A549 (cell line): ENCODE measurements at regions not wholly inside any gene's neighbourhood (a gene's known extent, or its start where the extent isn't known, plus 50 kb on each side); places are given as distances from the start of the nearest gene placed in this dataset.

ENCODE experiments used
- ATAC-seq, 2 experiments: fragments of 200-7000 bp in 1 of 2; fragments of >200 bp in 1 of 2; cut with Nextera tagmentation in 1 of 2; cut with Tn5 transposase in 1 of 2; 3 replicates each; pipeline versions ENCODE4 v1.8.0 to v1.9.1; 2018 to 2020; ENCODE audit warnings: mild to moderate bottlenecking in 1 of 2, moderate library complexity in 1 of 2
- CTCF ChIA-PET: fragments of 300-600 bp; sonication (Branson Sonifier 250); formaldehyde crosslinking; extraction: SDS; loops from one replicate; lab custom pipeline; 2021; ENCODE audit warnings: antibody characterized with exemption, inconsistent platforms; lab: Yijun Ruan, JAX
- POLR2A ChIA-PET: fragments of 350-600 bp; formaldehyde crosslinking; extraction: SDS; loops from one replicate; lab custom pipeline; 2021; ENCODE audit warnings: antibody characterized with exemption, inconsistent platforms; lab: Yijun Ruan, JAX
- DNase-seq, 2 experiments: peaks; one replicate each; pipeline versions ENCODE4 v3.0.0 to v3.0.0-alpha.2; 2011 to 2016; ENCODE audit warnings: low read depth in 1 of 2, low spot score in 1 of 2
- FAIRE-seq: peaks from 2 replicates; lab custom pipeline; 2011; peaks lifted over from hg19 to GRCh38; lab: Jason Lieb, UNC
- H3K27ac ChIP-seq, 2 experiments: fragments of >200 bp; sonication (Bioruptor Twin); formaldehyde crosslinking; 3 replicates each; pipeline ENCODE4 v1.5.1; 2016 to 2017
- H3K4me1 ChIP-seq: fragments of >200 bp; sonication (Bioruptor Twin); formaldehyde crosslinking; 3 replicates; pipeline ENCODE4 v1.6.1; 2016
- H3K4me2 ChIP-seq: fragments of >200 bp; sonication (Bioruptor Twin); formaldehyde crosslinking; 3 replicates; pipeline ENCODE4 v1.6.1; 2016
- H3K4me3 ChIP-seq: fragments of >200 bp; sonication (Bioruptor Twin); formaldehyde crosslinking; 3 replicates; pipeline ENCODE4 v1.5.1; 2016
- H3K9me3 ChIP-seq: fragments of >200 bp; sonication (Bioruptor Twin); formaldehyde crosslinking; 3 replicates; pipeline ENCODE4 v1.6.1; 2016
- BHLHE40 ChIP-seq: IDR thresholded peaks from 2 replicates; pipeline ENCODE4 v1.6.1; 2012; ENCODE audit warnings: low read depth, low read length, inconsistent platforms
- CBX8 ChIP-seq: fragments of 200-600 bp; sonication (generic); IDR thresholded peaks from 2 replicates; pipeline ENCODE4 v1.6.1; 2016
- CHD2 ChIP-seq: fragments of 150-350 bp; IDR thresholded peaks from 2 replicates; pipeline ENCODE4 v1.6.1; 2014; ENCODE audit warnings: low read length; ENCODE audit not compliant: partially characterized antibody
- CTCF ChIP-seq: fragments of >200 bp; sonication (Bioruptor Twin); formaldehyde crosslinking; IDR thresholded peaks from 3 replicates; pipeline ENCODE4 v1.5.1; 2016
- EP300 ChIP-seq, 2 experiments: fragments of >200 bp; sonication (Bioruptor Twin); formaldehyde crosslinking; IDR thresholded peaks; 2 replicates in 1 of 2; 3 replicates in 1 of 2; pipeline ENCODE4 v1.6.1; 2016 to 2017
- ESRRA ChIP-seq: fragments of 150-350 bp; IDR thresholded peaks from 2 replicates; pipeline ENCODE4 v1.6.1; 2014; ENCODE audit warnings: mild to moderate bottlenecking, low read length, borderline replicate concordance
- FOSB ChIP-seq: fragments of 250-450 bp; sonication (Bioruptor Pico); IDR thresholded peaks from 2 replicates; pipeline ENCODE4 v1.5.0; 2020; ENCODE audit warnings: mild to moderate bottlenecking, moderate library complexity
- HDAC2 ChIP-seq: fragments of 200-600 bp; sonication (generic); IDR thresholded peaks from 2 replicates; pipeline ENCODE4 v1.6.1; 2016
- HOXA7 ChIP-seq: fragments of 250-450 bp; sonication (Bioruptor Pico); IDR thresholded peaks from 2 replicates; pipeline ENCODE4 v1.5.0; 2020; ENCODE audit warnings: mild to moderate bottlenecking, moderate library complexity
- KDM5A ChIP-seq: fragments of 200-600 bp; sonication (generic); IDR thresholded peaks from 2 replicates; pipeline ENCODE4 v1.6.1; 2016; ENCODE audit warnings: antibody characterized with exemption, mild to moderate bottlenecking
- MAZ ChIP-seq: fragments of 150-350 bp; IDR thresholded peaks from 2 replicates; pipeline ENCODE4 v1.6.1; 2014; ENCODE audit warnings: antibody characterized with exemption, low read depth, low read length, borderline replicate concordance
- NPAS2 ChIP-seq: fragments of 250-450 bp; sonication (Bioruptor Pico); IDR thresholded peaks from 2 replicates; pipeline ENCODE4 v1.8.0; 2022; ENCODE audit warnings: mild to moderate bottlenecking, moderate library complexity, borderline replicate concordance
- POLR2AphosphoS2 ChIP-seq: conservative IDR thresholded peaks from 2 replicates; pipeline ENCODE4 v1.6.1; 2012; ENCODE audit warnings: low read length, improper control_type of control experiment, inconsistent platforms
- RAD21 ChIP-seq, 2 experiments: fragments of >200 bp in 1 of 2; sonication (Bioruptor Twin) in 1 of 2; formaldehyde crosslinking in 1 of 2; IDR thresholded peaks in 1 of 2; conservative IDR thresholded peaks in 1 of 2; 2 replicates in 1 of 2; 3 replicates in 1 of 2; pipeline ENCODE4 v1.6.1; 2012 to 2018; ENCODE audit warnings: inconsistent platforms in 1 of 2
- RFX5 ChIP-seq: fragments of 450-650 bp; IDR thresholded peaks from 2 replicates; pipeline ENCODE4 v1.7.1; 2014; ENCODE audit warnings: antibody characterized with exemption, mild to moderate bottlenecking, moderate library complexity
- TFCP2L1 ChIP-seq: fragments of 250-450 bp; sonication (Bioruptor Pico); IDR thresholded peaks from 2 replicates; pipeline ENCODE4 v1.5.0; 2021; ENCODE audit warnings: mild to moderate bottlenecking
- TP53 ChIP-seq: fragments of 250-450 bp; sonication (Bioruptor Pico); IDR thresholded peaks from 2 replicates; pipeline ENCODE4 v1.5.0; 2021; ENCODE audit warnings: mild to moderate bottlenecking, moderate library complexity
- ZC3H11A ChIP-seq: fragments of 450-650 bp; IDR thresholded peaks from 2 replicates; pipeline ENCODE4 v1.6.1; 2014; ENCODE audit warnings: antibody characterized with exemption, mild to moderate bottlenecking
- WGBS: methylation state at CpG from one replicate; pipeline ENCODE4 v1.1.6; 2017; ENCODE audit errors: missing lambda C conversion rate; 5-methylcytosine and 5-hydroxymethylcytosine counted together
- TF ChIP-seq, protein P1 (sequence below): IDR thresholded peaks from 2 replicates; pipeline ENCODE4 v1.6.1; 2012; ENCODE audit warnings: low read depth, borderline replicate concordance
- TF ChIP-seq, protein P2 (sequence below): fragments of >200 bp; sonication (Bioruptor Twin); formaldehyde crosslinking; IDR thresholded peaks from 3 replicates; pipeline ENCODE4 v1.6.1; 2016
- TF ChIP-seq, protein P3 (sequence below): IDR thresholded peaks from 2 replicates; pipeline ENCODE4 v1.6.1; 2012
- TF ChIP-seq, protein P4 (sequence below): IDR thresholded peaks from 2 replicates; pipeline ENCODE4 v1.6.1; 2012
- TF ChIP-seq, protein P5 (sequence below): fragments of 250-450 bp; sonication (Bioruptor Pico); IDR thresholded peaks from 2 replicates; pipeline ENCODE4 v1.5.0; 2020; ENCODE audit warnings: low read depth, mild to moderate bottlenecking, moderate library complexity

GRCh38 chr21:41048623-41049022 is 119.3 kb upstream of the BACE2 start (continued):
- TF ChIP-seq, protein P1, sequence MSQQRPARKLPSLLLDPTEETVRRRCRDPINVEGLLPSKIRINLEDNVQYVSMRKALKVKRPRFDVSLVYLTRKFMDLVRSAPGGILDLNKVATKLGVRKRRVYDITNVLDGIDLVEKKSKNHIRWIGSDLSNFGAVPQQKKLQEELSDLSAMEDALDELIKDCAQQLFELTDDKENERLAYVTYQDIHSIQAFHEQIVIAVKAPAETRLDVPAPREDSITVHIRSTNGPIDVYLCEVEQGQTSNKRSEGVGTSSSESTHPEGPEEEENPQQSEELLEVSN, result no peak
- no peak for TF ChIP-seq CHD2
- no peak for TF ChIP-seq NPAS2 (CRISPR knock-in tag)

DNA sequence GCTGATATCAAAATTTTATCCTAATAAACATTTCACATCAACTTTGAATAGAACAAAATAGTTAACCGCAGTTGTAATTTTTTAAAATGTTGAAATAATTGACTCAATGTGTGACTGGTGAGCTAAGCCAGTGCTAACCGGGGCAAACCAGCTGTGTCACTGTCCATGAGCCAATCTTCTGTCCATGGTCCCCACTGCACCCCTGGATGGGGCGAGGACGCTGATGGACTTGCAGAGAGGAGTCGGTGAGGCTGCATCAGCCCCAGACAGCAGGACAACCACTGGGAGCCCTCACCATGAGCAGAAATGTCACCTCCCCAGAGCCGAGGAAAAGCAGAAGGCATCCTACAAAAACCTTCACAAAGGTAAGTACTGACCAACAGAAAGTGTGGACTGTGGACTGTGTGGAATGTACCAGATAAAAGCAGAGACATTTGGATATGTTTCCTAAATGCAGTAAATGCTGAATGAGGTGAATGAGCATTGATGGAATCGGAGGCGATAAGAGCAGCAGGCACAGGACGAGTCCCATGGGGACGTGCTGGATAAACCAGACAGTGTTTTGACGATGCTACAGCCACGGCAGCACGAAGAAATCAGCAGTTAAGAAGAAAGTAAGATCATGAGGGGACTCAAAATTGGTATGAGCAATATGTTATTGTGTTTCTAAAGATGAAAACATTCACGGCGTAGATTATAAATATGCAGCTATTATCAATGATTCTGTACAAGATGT is 115.0 kb upstream of the BACE2 start:
- Histone ChIP-seq H3K9me3 (no peaks in the 10 kb centered on the region), H3K27ac (no peak overlapping the region), H3K4me3 (no peak overlapping the region), H3K4me1 (no peaks in the 10 kb centered on the region), H3K4me2 (no peak overlapping the region)
- FAIRE-seq (no peak), ATAC-seq (no peak), DNase-seq (no peak)
- ChIA-PET POLR2A (no interaction called here), CTCF (no interaction called here)
- WGBS, result 22% methylated on average over 15 of the region's 15 CpGs
- TF ChIP-seq TP53 (CRISPR knock-in tag) (no peak), ZC3H11A (no peak), CTCF (no peak), BHLHE40 (no peak), POLR2AphosphoS2 (no peak)

DNA sequence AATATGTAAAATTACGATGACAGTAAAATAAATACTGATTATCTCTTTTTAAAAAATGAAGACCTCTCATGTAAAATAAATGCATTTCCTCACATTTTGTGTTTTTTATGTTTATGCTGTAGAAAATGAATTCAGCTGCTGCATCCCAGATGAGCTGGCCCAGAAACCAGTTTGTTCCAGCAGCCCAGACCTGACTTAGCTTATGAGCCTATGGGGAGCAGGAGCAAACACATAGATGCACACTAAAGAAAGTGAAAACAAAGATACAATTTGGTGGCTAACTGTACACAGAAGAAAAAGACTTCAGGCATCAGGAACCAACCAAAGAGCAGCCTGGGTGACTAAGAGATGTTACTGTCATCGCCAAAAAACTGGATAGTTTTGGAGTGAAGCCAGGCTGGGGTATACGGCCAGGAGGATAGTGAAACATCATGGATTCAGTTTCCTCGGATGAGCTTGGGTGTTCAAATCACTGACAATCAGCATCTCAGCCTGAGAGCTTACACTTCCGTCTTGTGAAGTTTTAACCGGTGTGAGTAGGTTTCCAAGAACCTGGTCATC is 113.9 kb upstream of the BACE2 start:
- CTCF ChIA-PET, result interaction anchor here (0.7 kb wide), 1 partner anchor 17 kb away, joined by 3 read pairs; no protein-coding TSS in a partner anchor
- 31% methylated on average over 6 of the region's 6 CpGs for WGBS
- ATAC-seq (no peak), FAIRE-seq (no peak), DNase-seq (no peak)
- H3K9me3 ChIP-seq, result no peaks in the 10 kb centered on the region
- no peak overlapping the region for H3K4me2 ChIP-seq
- H3K4me1 ChIP-seq, result no peaks in the 10 kb centered on the region
- POLR2A ChIA-PET, result no interaction called here
- H3K27ac ChIP-seq, result no peak overlapping the region
- H3K4me3 ChIP-seq, result no peak overlapping the region
- no peak for TF ChIP-seq EP300 (IDR thresholded peaks at IDR 0.05)
- TF ChIP-seq, protein P2, sequence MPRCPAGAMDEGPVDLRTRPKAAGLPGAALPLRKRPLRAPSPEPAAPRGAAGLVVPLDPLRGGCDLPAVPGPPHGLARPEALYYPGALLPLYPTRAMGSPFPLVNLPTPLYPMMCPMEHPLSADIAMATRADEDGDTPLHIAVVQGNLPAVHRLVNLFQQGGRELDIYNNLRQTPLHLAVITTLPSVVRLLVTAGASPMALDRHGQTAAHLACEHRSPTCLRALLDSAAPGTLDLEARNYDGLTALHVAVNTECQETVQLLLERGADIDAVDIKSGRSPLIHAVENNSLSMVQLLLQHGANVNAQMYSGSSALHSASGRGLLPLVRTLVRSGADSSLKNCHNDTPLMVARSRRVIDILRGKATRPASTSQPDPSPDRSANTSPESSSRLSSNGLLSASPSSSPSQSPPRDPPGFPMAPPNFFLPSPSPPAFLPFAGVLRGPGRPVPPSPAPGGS, result no peak

GRCh38 chr21:41055266-41055665 is 112.7 kb upstream of the BACE2 start:
- CTCF ChIA-PET, result interaction anchor here (0.6 kb wide), 1 partner anchor 13 kb away, joined by 3 read pairs; no protein-coding TSS in a partner anchor
- Histone ChIP-seq H3K4me2 (no peak overlapping the region), H3K9me3 (no peaks in the 10 kb centered on the region), H3K27ac (no peak overlapping the region), H3K4me1 (no peaks in the 10 kb centered on the region), H3K4me3 (no peak overlapping the region)
- POLR2A ChIA-PET, result no interaction called here
- DNase-seq (no peak), FAIRE-seq (no peak), ATAC-seq (no peak)
- TF ChIP-seq MAZ, result no peak
- TF ChIP-seq EP300 (IDR thresholded peaks at IDR 0.05), result no peak
- TF ChIP-seq HOXA7 (CRISPR knock-in tag), result no peak
- TF ChIP-seq ESRRA, result no peak
- no peak for TF ChIP-seq TFCP2L1 (CRISPR knock-in tag)
- TF ChIP-seq, protein P2, result no peak
- TF ChIP-seq RAD21 (conservative IDR thresholded peaks at IDR 0.05 in 1 of 2, IDR thresholded peaks at IDR 0.05 in 1 of 2), result no peak
- TF ChIP-seq, protein P3, sequence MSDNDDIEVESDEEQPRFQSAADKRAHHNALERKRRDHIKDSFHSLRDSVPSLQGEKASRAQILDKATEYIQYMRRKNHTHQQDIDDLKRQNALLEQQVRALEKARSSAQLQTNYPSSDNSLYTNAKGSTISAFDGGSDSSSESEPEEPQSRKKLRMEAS, result no peak
- TF ChIP-seq FOSB (CRISPR knock-in tag), result no peak
- TF ChIP-seq CBX8, result no peak
- TF ChIP-seq CHD2, result no peak
- TF ChIP-seq, protein P4, sequence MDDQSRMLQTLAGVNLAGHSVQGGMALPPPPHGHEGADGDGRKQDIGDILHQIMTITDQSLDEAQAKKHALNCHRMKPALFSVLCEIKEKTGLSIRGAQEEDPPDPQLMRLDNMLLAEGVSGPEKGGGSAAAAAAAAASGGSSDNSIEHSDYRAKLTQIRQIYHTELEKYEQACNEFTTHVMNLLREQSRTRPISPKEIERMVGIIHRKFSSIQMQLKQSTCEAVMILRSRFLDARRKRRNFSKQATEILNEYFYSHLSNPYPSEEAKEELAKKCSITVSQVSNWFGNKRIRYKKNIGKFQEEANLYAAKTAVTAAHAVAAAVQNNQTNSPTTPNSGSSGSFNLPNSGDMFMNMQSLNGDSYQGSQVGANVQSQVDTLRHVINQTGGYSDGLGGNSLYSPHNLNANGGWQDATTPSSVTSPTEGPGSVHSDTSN, result no peak
- no peak for TF ChIP-seq KDM5A
- no peak for TF ChIP-seq HDAC2
- no peak for TF ChIP-seq RFX5
- TF ChIP-seq, protein P5, sequence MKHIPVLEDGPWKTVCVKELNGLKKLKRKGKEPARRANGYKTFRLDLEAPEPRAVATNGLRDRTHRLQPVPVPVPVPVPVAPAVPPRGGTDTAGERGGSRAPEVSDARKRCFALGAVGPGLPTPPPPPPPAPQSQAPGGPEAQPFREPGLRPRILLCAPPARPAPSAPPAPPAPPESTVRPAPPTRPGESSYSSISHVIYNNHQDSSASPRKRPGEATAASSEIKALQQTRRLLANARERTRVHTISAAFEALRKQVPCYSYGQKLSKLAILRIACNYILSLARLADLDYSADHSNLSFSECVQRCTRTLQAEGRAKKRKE (CRISPR knock-in tag), result no peak
- WGBS, result 23% methylated on average over 8 of the region's 8 CpGs
